GM12891 (cell line): ENCODE measurements at regions not wholly inside any gene's neighbourhood (a gene's known extent, or its start where the extent isn't known, plus 50 kb on each side); places are given as distances from the start of the nearest gene placed in this dataset.

Source experiments
- PAX5 ChIP-seq: IDR thresholded peaks from 2 replicates; pipeline ENCODE4 v1.6.1; 2011; ENCODE audit warnings: low read length, moderate library complexity, mild to moderate bottlenecking; ENCODE audit not compliant: insufficient read depth, severe bottlenecking
- TAF1 ChIP-seq: IDR thresholded peaks from 2 replicates; pipeline ENCODE4 v1.6.1; 2011; ENCODE audit warnings: low read depth, low read length, control low read depth

GRCh38 chr10:63965846-63966245 is 444.6 kb downstream of the REEP3 start:
- TF ChIP-seq PAX5 = no peak
- no peak for TF ChIP-seq TAF1
